ENCODE measurements at regions not wholly inside any gene's neighbourhood (a gene's known extent, or its start where the extent isn't known, plus 50 kb on each side); places are given as distances from the start of the nearest gene placed in this dataset.

GRCh38 chr10:61350068-61350467 is 103.1 kb downstream of the TMEM26 start:
- no peak for TF ChIP-seq EZH2 (IDR thresholded peaks at IDR 0.05; ENCODE audit: low read length)
- TF ChIP-seq CTCF (optimal IDR thresholded peaks at IDR 0.05 in 1 of 3, IDR thresholded peaks at IDR 0.05 in 1 of 3, conservative IDR thresholded peaks at IDR 0.05 in 1 of 3; ENCODE audit: extremely low read depth in 1 of 3, insufficient read depth in 2 of 3, low read length in 3 of 3): no peak

GRCh38 chr10:61346796-61347413 is 106.3 kb downstream of the TMEM26 start:
- no peaks in the 10 kb centered on the region for H3K79me2 ChIP-seq (ENCODE audit: control insufficient read depth, insufficient read depth, low read length)
- H3K36me3 ChIP-seq (ENCODE audit: control insufficient read depth in 2 of 2, extremely low read depth in 1 of 2, insufficient read depth in 2 of 2, low read length in 2 of 2): no peaks in the 10 kb centered on the region
- H4K20me1 ChIP-seq (ENCODE audit: control insufficient read depth, extremely low read depth, insufficient read depth, low read length): no peaks in the 10 kb centered on the region
- FAIRE-seq (no peak), DNase-seq (ENCODE audit: low read depth, low spot score) (no peak)
- no peak overlapping the region for H3K4me2 ChIP-seq (ENCODE audit: control insufficient read depth, extremely low read depth, insufficient read depth, low read depth, low read length)
- H2AFZ ChIP-seq (ENCODE audit: control insufficient read depth, low read length): no peak overlapping the region
- no peaks in the 10 kb centered on the region for H3K9me1 ChIP-seq (ENCODE audit: control insufficient read depth, extremely low read depth, insufficient read depth, low read length)
- no peaks in the 10 kb centered on the region for H3K9me3 ChIP-seq (ENCODE audit: control insufficient read depth, low read depth, low read length)
- no peak overlapping the region for H3K27ac ChIP-seq (ENCODE audit: control insufficient read depth, insufficient read depth, low read length)
- dilution Hi-C loops (cut with MboI; ENCODE audit: extremely low pct_ligation_motif_present, low sequenced_read_pairs): no loop called here
- no peak overlapping the region for H3K4me3 ChIP-seq (ENCODE audit: control insufficient read depth in 2 of 3, extremely low read depth in 1 of 3, insufficient read depth in 2 of 3, low read depth in 1 of 3, low read length in 3 of 3)
- no peaks in the 10 kb centered on the region for H3K4me1 ChIP-seq (ENCODE audit: control insufficient read depth, extremely low read depth, insufficient read depth, low read length)
- H3K9ac ChIP-seq (ENCODE audit: control insufficient read depth, extremely low read depth, insufficient read depth, low read length): no peak overlapping the region
- TF ChIP-seq CTCF (optimal IDR thresholded peaks at IDR 0.05 in 1 of 3, IDR thresholded peaks at IDR 0.05 in 1 of 3, conservative IDR thresholded peaks at IDR 0.05 in 1 of 3; ENCODE audit: extremely low read depth in 1 of 3, insufficient read depth in 2 of 3, low read length in 3 of 3) (no peak), EZH2 (IDR thresholded peaks at IDR 0.05; ENCODE audit: low read length) (no peak)
- no peaks in the 10 kb centered on the region for H3K27me3 ChIP-seq (ENCODE audit: control insufficient read depth, extremely low read depth, insufficient read depth, low read length)

More at GRCh38 chr10:61350068-61350467, 103.1 kb downstream of the TMEM26 start:
- dilution Hi-C loops (cut with MboI; ENCODE audit: extremely low pct_ligation_motif_present, low sequenced_read_pairs): no loop called here
- Histone ChIP-seq H3K4me1 (ENCODE audit: control insufficient read depth, extremely low read depth, insufficient read depth, low read length) (no peaks in the 10 kb centered on the region), H3K9me3 (ENCODE audit: control insufficient read depth, low read depth, low read length) (no peaks in the 10 kb centered on the region), H3K27me3 (ENCODE audit: control insufficient read depth, extremely low read depth, insufficient read depth, low read length) (no peaks in the 10 kb centered on the region), H3K9me1 (ENCODE audit: control insufficient read depth, extremely low read depth, insufficient read depth, low read length) (no peaks in the 10 kb centered on the region), H3K36me3 (ENCODE audit: control insufficient read depth in 2 of 2, extremely low read depth in 1 of 2, insufficient read depth in 2 of 2, low read length in 2 of 2) (no peaks in the 10 kb centered on the region), H3K27ac (ENCODE audit: control insufficient read depth, insufficient read depth, low read length) (no peak overlapping the region), H3K4me3 (ENCODE audit: control insufficient read depth in 2 of 3, extremely low read depth in 1 of 3, insufficient read depth in 2 of 3, low read depth in 1 of 3, low read length in 3 of 3) (no peak overlapping the region), H3K4me2 (ENCODE audit: control insufficient read depth, extremely low read depth, insufficient read depth, low read depth, low read length) (no peak overlapping the region), H4K20me1 (ENCODE audit: control insufficient read depth, extremely low read depth, insufficient read depth, low read length) (no peaks in the 10 kb centered on the region), H3K79me2 (ENCODE audit: control insufficient read depth, insufficient read depth, low read length) (no peaks in the 10 kb centered on the region), H3K9ac (ENCODE audit: control insufficient read depth, extremely low read depth, insufficient read depth, low read length) (no peak overlapping the region), H2AFZ (ENCODE audit: control insufficient read depth, low read length) (no peak overlapping the region)
- DNase-seq (ENCODE audit: low read depth, low spot score) (no peak), FAIRE-seq (no peak)

All from keratinocyte (primary cell).